H7 (cell line): ENCODE measurements at regions not wholly inside any gene's neighbourhood (a gene's known extent, or its start where the extent isn't known, plus 50 kb on each side); places are given as distances from the start of the nearest gene placed in this dataset.
"Not testable (repeated sequence)": the region's sequence is repeated elsewhere in the genome, so short reads cannot be mapped to it uniquely, and the experiment has no call there.

ENCODE experiments used
- DNase-seq: peaks from one replicate; pipeline ENCODE4 v3.0.0; 2012
- H3K27me3 ChIP-seq: 2 replicates; pipeline ENCODE4 v1.6.0; 2011; ENCODE audit warnings: mild to moderate bottlenecking, low read length; ENCODE audit not compliant: control insufficient read depth, insufficient read depth
- H3K36me3 ChIP-seq: replicated peaks from 2 replicates; pipeline ENCODE4 v1.5.1; 2011; ENCODE audit warnings: low read length; ENCODE audit not compliant: control insufficient read depth, insufficient read depth
- H3K4me3 ChIP-seq: 2 replicates; pipeline ENCODE4 v1.5.1; 2011; ENCODE audit warnings: low read depth, mild to moderate bottlenecking, control low read depth, low read length, moderate library complexity; ENCODE audit not compliant: insufficient read depth

- no peaks in the 10 kb centered on the region for H3K36me3 ChIP-seq
- H3K4me3 ChIP-seq = no peak overlapping the region
- DNase-seq = no peak
- H3K27me3 ChIP-seq = no peaks in the 10 kb centered on the region
Observed at GRCh38 chr12:24363177-24363754, 413.8 kb upstream of the SOX5 start.

- Histone ChIP-seq H3K27me3 (no peaks in the 10 kb centered on the region), H3K36me3 (no peaks in the 10 kb centered on the region), H3K4me3 (no peak overlapping the region)
- no peak for DNase-seq
Observed at GRCh38 chr12:24361877-24362580, 412.6 kb upstream of the SOX5 start.

DNA sequence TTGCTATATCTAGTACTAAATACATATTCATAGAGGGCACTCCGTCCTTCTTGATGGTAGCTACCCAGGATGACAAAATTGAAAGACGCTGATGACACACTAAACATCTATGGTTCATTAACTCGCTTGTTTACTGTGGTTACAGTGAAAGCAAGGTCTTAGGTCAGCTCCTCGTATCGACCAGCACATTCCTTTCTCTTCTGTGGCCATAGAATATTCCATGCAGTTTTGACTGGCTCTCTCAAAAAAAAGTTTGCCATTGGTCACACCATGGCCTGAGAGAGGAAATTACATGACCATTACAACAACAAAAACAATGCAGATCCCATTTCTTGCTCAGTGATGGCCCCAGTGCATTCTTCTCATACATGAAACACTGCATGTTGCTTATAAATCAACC lies 411.4 kb upstream of the SOX5 start:
- no peak for DNase-seq

GRCh38 chr12:24360461-24360860 lies 411.0 kb upstream of the SOX5 start:
- no peaks in the 10 kb centered on the region for H3K36me3 ChIP-seq
- no peak for DNase-seq
- no peaks in the 10 kb centered on the region for H3K27me3 ChIP-seq
- no peak overlapping the region for H3K4me3 ChIP-seq

More for the DNA sequence above, 411.4 kb upstream of the SOX5 start:
- Histone ChIP-seq H3K27me3 (no peaks in the 10 kb centered on the region), H3K36me3 (no peaks in the 10 kb centered on the region), H3K4me3 (no peak overlapping the region)

DNA sequence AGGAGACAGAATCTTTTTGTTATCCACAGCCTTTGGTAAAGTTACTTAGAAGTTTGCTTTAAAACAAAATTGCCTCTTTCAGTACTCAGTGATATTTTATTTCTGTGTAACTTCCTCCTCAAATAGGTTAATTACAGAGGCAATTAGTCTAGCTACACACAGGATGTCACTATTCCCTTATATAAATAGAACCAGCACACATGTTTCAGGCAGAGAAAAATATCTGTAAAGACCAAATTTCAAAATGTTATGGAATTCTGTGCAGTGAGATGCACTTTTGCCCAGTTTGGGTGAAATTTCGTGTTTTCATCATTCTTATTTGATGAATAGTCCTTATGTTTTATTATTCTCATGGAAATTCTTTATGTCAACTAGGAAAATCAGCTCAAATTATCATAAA lies 410.6 kb upstream of the SOX5 start:
- no peaks in the 10 kb centered on the region for H3K36me3 ChIP-seq
- H3K27me3 ChIP-seq = no peaks in the 10 kb centered on the region
- DNase-seq = no peak
- no peak overlapping the region for H3K4me3 ChIP-seq

- no peak for DNase-seq
- H3K4me3 ChIP-seq = no peak overlapping the region
- H3K27me3 ChIP-seq = no peaks in the 10 kb centered on the region
- H3K36me3 ChIP-seq = no peaks in the 10 kb centered on the region
Observed at GRCh38 chr12:24359418-24359817, 409.9 kb upstream of the SOX5 start.

GRCh38 chr12:24356240-24356804 lies 406.9 kb upstream of the SOX5 start:
- H3K27me3 ChIP-seq = no peaks in the 10 kb centered on the region
- no peaks in the 10 kb centered on the region for H3K36me3 ChIP-seq
- no peak for DNase-seq
- H3K4me3 ChIP-seq = no peak overlapping the region

DNA sequence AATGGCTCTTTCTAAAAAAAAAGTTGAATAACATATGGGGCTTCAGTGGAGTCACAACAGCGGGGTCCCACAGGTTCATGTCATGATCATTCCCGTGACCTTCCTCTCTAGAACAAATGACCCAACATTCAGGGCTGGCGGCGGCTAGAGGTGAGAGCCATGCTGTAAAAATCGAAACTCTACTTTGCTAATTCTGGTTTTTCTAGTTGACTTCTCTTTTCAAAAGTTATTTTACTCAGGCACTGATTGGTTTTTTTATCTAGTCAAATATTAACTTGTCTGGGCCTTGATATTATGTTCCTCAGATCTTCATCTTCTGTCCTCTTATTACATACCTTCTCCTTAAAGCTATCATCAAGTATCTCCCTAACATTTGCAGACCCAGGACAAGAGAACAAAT lies 402.9 kb upstream of the SOX5 start:
- no peaks in the 10 kb centered on the region for H3K36me3 ChIP-seq
- DNase-seq = no peak
- no peak overlapping the region for H3K4me3 ChIP-seq
- no peaks in the 10 kb centered on the region for H3K27me3 ChIP-seq

DNA sequence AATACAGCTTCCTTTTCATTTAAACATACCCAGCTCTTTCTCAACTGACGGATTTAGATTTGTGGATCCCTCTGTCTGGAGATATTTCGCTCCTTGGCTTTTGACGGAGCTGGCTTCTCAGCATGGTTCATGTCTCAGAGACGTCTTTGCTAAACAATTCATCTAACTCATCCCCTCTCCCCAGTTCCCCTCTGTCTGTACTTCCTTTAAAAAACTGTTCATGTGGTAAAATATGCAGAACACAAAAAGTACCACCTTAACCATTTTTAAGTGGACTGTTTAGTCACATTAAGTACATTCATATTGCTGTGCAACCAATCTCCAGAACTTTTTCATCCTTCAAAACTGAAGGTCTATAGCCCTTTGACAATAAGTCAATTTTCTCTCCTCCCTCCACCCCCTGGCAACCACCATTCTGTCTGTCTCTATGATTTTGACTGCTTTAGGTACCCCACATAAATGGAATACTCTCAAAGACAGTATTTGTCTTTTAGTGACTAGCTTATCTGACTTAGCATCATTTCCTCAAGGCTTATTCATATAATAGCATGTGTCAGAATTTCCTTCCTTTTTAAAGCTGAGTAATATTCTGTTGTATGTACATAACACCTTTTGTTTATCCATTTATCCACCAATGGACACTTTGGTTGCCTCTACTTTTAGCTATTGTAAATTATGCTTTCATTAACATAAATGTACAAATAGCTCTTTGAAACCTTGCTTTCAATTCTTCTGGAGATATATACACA lies 399.8 kb upstream of the SOX5 start:
- no peak for DNase-seq
- no peak overlapping the region for H3K4me3 ChIP-seq
- H3K36me3 ChIP-seq = no peaks in the 10 kb centered on the region
- no peaks in the 10 kb centered on the region for H3K27me3 ChIP-seq

- H3K27me3 ChIP-seq, DNase-seq, H3K4me3 ChIP-seq: not testable (repeated sequence)
Observed at GRCh38 chr12:24348180-24348579, 398.7 kb upstream of the SOX5 start.

DNA sequence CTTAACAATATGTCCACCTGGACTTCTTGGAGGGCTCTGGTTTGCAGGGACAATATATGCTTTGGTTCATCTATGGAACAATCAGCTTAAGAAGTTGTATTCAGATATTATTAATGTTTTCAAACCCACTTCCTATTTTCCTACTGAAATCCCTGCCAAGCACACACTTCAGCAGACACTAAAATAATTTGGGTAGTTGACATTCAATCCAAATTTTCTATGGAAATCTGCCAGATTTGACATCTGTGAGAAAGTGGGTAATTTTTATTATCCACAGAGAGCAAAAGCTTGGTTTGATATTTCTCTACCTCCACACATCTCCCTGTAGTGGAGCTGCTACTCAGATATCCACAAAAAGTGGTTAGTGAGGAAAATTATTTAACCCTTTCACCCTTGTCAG lies 378.8 kb upstream of the SOX5 start:
- Histone ChIP-seq H3K27me3 (no peaks in the 10 kb centered on the region), H3K4me3 (no peak overlapping the region), H3K36me3 (no peaks in the 10 kb centered on the region)
- DNase-seq = no peak

More at GRCh38 chr12:24348180-24348579, 398.7 kb upstream of the SOX5 start:
- not testable (repeated sequence) for H3K36me3 ChIP-seq

DNA sequence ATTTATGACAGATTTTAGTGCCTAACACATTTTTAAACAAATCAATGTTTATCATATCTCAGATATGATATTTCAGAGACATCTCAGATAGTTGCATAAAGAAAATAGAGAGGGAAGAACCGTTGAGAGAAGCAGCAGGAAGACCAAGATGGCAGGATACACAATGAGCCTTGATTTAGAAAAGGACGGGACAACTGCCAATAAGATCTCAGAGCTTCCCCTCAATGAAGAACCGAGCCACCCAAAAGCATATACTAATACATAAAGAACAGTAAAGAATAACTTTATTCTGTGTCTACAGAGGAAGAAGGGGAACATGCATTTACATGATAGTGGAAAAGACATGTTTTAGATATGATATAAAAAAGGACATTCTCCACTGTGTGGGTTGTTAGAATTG lies 375.9 kb upstream of the SOX5 start:
- Histone ChIP-seq H3K4me3 (no peak overlapping the region), H3K27me3 (no peaks in the 10 kb centered on the region), H3K36me3 (no peaks in the 10 kb centered on the region)
- DNase-seq = no peak

DNA sequence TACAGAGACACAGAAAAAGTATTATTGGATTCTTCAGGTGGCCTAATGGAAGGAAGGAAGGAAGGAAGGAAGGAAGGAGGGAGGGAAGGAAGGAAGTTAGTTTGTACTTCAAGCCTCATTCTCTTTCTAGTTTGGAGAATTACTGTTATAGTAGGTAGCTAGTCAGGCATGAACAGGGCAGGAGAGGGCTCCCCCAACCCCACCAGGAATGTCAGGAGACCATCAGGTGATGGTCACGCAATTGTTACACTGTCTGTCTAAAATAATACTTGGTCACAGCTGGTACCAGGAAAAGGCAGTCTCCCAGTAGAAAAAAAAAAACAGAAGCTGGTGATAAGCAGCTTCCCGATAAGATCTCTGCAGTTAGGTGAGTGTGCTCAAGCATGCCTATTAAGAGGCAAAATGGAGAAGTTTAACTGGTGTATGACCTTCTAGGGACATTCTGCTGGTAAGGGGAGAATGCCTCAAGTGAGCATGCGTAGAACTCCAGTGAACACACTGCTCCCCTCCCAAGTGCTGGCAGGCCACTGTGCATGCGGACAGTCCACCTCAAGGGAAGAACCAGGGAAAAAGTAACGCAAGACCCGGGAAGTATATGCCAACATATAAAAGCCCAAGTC lies 358.4 kb upstream of the SOX5 start:
- Histone ChIP-seq H3K4me3 (no peak overlapping the region), H3K36me3 (no peaks in the 10 kb centered on the region), H3K27me3 (no peaks in the 10 kb centered on the region)
- no peak for DNase-seq

DNA sequence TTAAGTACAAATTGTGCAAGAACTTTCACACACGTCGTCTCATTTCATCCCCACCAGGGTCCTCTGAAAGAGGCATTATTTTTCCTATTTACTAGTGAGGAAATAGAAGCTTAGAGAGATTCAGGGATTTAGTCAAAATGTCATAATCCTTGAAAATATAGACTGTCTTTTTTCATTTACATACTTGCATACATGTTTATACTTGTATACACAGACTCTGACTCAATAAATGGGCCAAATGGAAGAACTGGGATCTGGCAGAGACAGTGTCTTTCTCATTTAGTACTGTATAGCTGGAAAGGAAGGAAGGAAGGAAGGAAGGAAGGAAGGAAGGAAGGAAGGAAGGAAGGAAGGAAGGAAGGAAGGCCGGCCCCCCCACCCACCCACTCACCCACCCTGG lies 357.7 kb upstream of the SOX5 start:
- Histone ChIP-seq H3K27me3 (no peaks in the 10 kb centered on the region), H3K4me3 (no peak overlapping the region), H3K36me3 (no peaks in the 10 kb centered on the region)
- no peak for DNase-seq
